ENCODE measurements at regions not wholly inside any gene's neighbourhood (a gene's known extent, or its start where the extent isn't known, plus 50 kb on each side); places are given as distances from the start of the nearest gene placed in this dataset.
"Not testable (repeated sequence)": the region's sequence is repeated elsewhere in the genome, so short reads cannot be mapped to it uniquely, and the experiment has no call there.

GRCh38 chr7:91440198-91440597, 176.0 kb downstream of the FZD1 start:
- not testable (repeated sequence) for TF ChIP-seq POLR2A (IDR thresholded peaks at IDR 0.05; ENCODE audit: low read depth); EP300 (IDR thresholded peaks at IDR 0.05)

All from esophagus muscularis mucosa (tissue), 2 donors.